H1 (cell line): ENCODE measurements at regions not wholly inside any gene's neighbourhood (a gene's known extent, or its start where the extent isn't known, plus 50 kb on each side); places are given as distances from the start of the nearest gene placed in this dataset.

ENCODE experiments used
- CTCF ChIA-PET: fragments of 300-600 bp; sonication (Branson Sonifier 250); formaldehyde crosslinking; loops from one replicate; lab custom pipeline; 2021; ENCODE audit not compliant: partially characterized antibody; lab: Charles Lee
- POLR2A ChIA-PET: fragments of 300-600 bp; sonication (Branson Sonifier 250); formaldehyde crosslinking; loops from one replicate; lab custom pipeline; 2021; ENCODE audit warnings: inconsistent platforms; ENCODE audit not compliant: partially characterized antibody; lab: Charles Lee
- DNase-seq, 2 experiments: peaks; one replicate each; pipeline versions ENCODE4 v3.0.0 to v3.0.0-alpha.2; 2010 to 2022; ENCODE audit warnings: low spot score in 2 of 2, low read depth in 1 of 2, mixed read lengths in 1 of 2
- FAIRE-seq: peaks from 2 replicates; lab custom pipeline; 2011; peaks lifted over from hg19 to GRCh38; lab: Jason Lieb, UNC
- H2AFZ ChIP-seq: 2 replicates; pipeline ENCODE4 v1.8.1; 2012; ENCODE audit warnings: low read length, inconsistent platforms
- H2AK5ac ChIP-seq: 2 replicates; pipeline ENCODE4 v1.6.1; 2013; ENCODE audit warnings: low read depth, low read length
- H2BK120ac ChIP-seq: replicated peaks from 2 replicates; pipeline ENCODE3; 2013; ENCODE audit warnings: low read depth, low read length, inconsistent platforms
- H2BK12ac ChIP-seq: 2 replicates; pipeline ENCODE4 v1.6.1; 2013; ENCODE audit warnings: low read depth, low read length
- H2BK15ac ChIP-seq: 2 replicates; pipeline ENCODE4 v1.6.1; 2013; ENCODE audit warnings: low read length
- H2BK20ac ChIP-seq: 2 replicates; pipeline ENCODE4 v1.6.1; 2013; ENCODE audit warnings: low read length
- H2BK5ac ChIP-seq: 2 replicates; pipeline ENCODE4 v1.6.1; 2013; ENCODE audit warnings: low read depth, low read length
- H3K14ac ChIP-seq: 2 replicates; pipeline ENCODE4 v1.6.1; 2013; ENCODE audit warnings: inconsistent platforms; ENCODE audit not compliant: insufficient read length
- H3K18ac ChIP-seq: 2 replicates; pipeline ENCODE4 v1.6.1; 2013; ENCODE audit warnings: low read length; ENCODE audit errors: extremely low read depth
- H3K23ac ChIP-seq: 2 replicates; pipeline ENCODE4 v1.6.1; 2013; ENCODE audit warnings: inconsistent platforms; ENCODE audit not compliant: insufficient read length
- H3K23me2 ChIP-seq: 2 replicates; pipeline ENCODE4 v1.6.1; 2013; ENCODE audit warnings: low read depth, low read length
- H3K27ac ChIP-seq: 2 replicates; pipeline ENCODE4 v1.6.1; 2011; ENCODE audit warnings: low read depth, low read length, inconsistent platforms
- H3K27me3 ChIP-seq, 4 experiments: replicated peaks in 1 of 4; 1 replicate in 1 of 4; 2 replicates in 3 of 4; pipeline versions ENCODE4 v1.6.1 to v1.8.1; 2011 to 2013; ENCODE audit warnings: low read length in 3 of 4, mild to moderate bottlenecking in 3 of 4, inconsistent platforms in 2 of 4, mixed read lengths in 2 of 4, moderate library complexity in 1 of 4; ENCODE audit not compliant: control insufficient read depth in 3 of 4, insufficient read depth in 3 of 4; ENCODE audit errors: extremely low read depth in 1 of 4
- H3K36me3 ChIP-seq, 4 experiments: 2 replicates each; pipeline versions ENCODE4 v1.6.1 to v1.8.1; 2011 to 2013; ENCODE audit warnings: mild to moderate bottlenecking in 4 of 4, low read length in 3 of 4, moderate library complexity in 2 of 4, control low read depth in 1 of 4, inconsistent platforms in 1 of 4; ENCODE audit not compliant: insufficient read depth in 4 of 4, control insufficient read depth in 2 of 4
- H3K4ac ChIP-seq: replicated peaks from 2 replicates; pipeline ENCODE3; 2013; ENCODE audit warnings: low read length, low read depth, mixed read lengths, inconsistent platforms; ENCODE audit not compliant: insufficient read length
- H3K4me1 ChIP-seq, 4 experiments: replicated peaks in 1 of 4; 1 replicate in 1 of 4; 2 replicates in 3 of 4; pipeline versions ENCODE4 v1.6.1 to v1.8.1; 2011 to 2013; ENCODE audit warnings: low read length in 3 of 4, inconsistent platforms in 2 of 4, mixed read lengths in 1 of 4; ENCODE audit not compliant: insufficient read depth in 4 of 4, control insufficient read depth in 3 of 4
- H3K4me2 ChIP-seq, 2 experiments: 2 replicates each; pipeline versions ENCODE4 v1.6.1 to v1.8.1; 2011 to 2013; ENCODE audit warnings: low read depth in 2 of 2, low read length in 2 of 2, control low read depth in 1 of 2, inconsistent platforms in 1 of 2, mild to moderate bottlenecking in 1 of 2; ENCODE audit not compliant: insufficient read depth in 1 of 2
- H3K4me3 ChIP-seq, 4 experiments: fragments of 200-600, 300-600 bp in 1 of 4; sonication (generic), shearing (Covaris generic), sonication (Bioruptor Twin) in 1 of 4; 2 replicates each; pipeline versions ENCODE4 v1.5.1 to v1.8.1; 2011 to 2016; ENCODE audit warnings: low read length in 4 of 4, low read depth in 3 of 4, control low read depth in 2 of 4, inconsistent platforms in 2 of 4, mild to moderate bottlenecking in 2 of 4, mixed read lengths in 1 of 4, moderate library complexity in 1 of 4; ENCODE audit not compliant: insufficient read depth in 2 of 4; ENCODE audit errors: extremely low read depth in 1 of 4
- H3K56ac ChIP-seq: replicated peaks from 2 replicates; pipeline ENCODE3; 2013; ENCODE audit warnings: low read depth, mild to moderate bottlenecking, mixed read lengths, low read length, inconsistent platforms; ENCODE audit not compliant: insufficient read length
- H3K79me1 ChIP-seq: 2 replicates; pipeline ENCODE4 v1.6.1; 2013; ENCODE audit warnings: low read depth, low read length, control low read depth
- H3K79me2 ChIP-seq, 2 experiments: 2 replicates each; pipeline versions ENCODE4 v1.6.1 to v1.8.1; 2012 to 2013; ENCODE audit warnings: low read length in 2 of 2, mild to moderate bottlenecking in 2 of 2, inconsistent platforms in 1 of 2; ENCODE audit not compliant: insufficient read depth in 2 of 2, control insufficient read depth in 1 of 2
- H3K9ac ChIP-seq, 4 experiments: replicated peaks in 1 of 4; 1 replicate in 1 of 4; 2 replicates in 3 of 4; pipeline versions ENCODE4 v1.6.1 to v1.8.1; 2011 to 2013; ENCODE audit warnings: low read depth in 3 of 4, low read length in 3 of 4, control low read depth in 2 of 4, mild to moderate bottlenecking in 2 of 4, moderate library complexity in 2 of 4, inconsistent platforms in 1 of 4; ENCODE audit errors: extremely low read depth in 1 of 4
- H3K9me3 ChIP-seq, 2 experiments: 2 replicates each; pipeline versions ENCODE4 v1.6.1 to v1.8.1; 2012 to 2013; ENCODE audit warnings: mild to moderate bottlenecking in 2 of 2, moderate library complexity in 2 of 2, control low read depth in 1 of 2, inconsistent platforms in 1 of 2, low read depth in 1 of 2, low read length in 1 of 2, mixed read lengths in 1 of 2; ENCODE audit not compliant: insufficient read depth in 2 of 2
- H4K20me1 ChIP-seq, 2 experiments: replicated peaks in 1 of 2; 2 replicates each; pipeline versions ENCODE3 to v1.8.1; 2011 to 2013; ENCODE audit warnings: inconsistent platforms in 2 of 2, low read length in 2 of 2, mild to moderate bottlenecking in 1 of 2; ENCODE audit not compliant: insufficient read depth in 2 of 2, control insufficient read depth in 1 of 2
- H4K5ac ChIP-seq: 2 replicates; pipeline ENCODE4 v1.6.1; 2013; ENCODE audit warnings: low read length, low read depth, mixed read lengths, inconsistent platforms; ENCODE audit not compliant: insufficient read length
- H4K8ac ChIP-seq: 2 replicates; pipeline ENCODE4 v1.8.0; 2013; ENCODE audit warnings: mild to moderate bottlenecking, moderate library complexity, low read length, inconsistent platforms; ENCODE audit not compliant: insufficient read depth; ENCODE audit errors: extremely low read depth
- H4K91ac ChIP-seq: replicated peaks from 2 replicates; pipeline ENCODE3; 2013; ENCODE audit warnings: low read length, mixed read lengths, inconsistent platforms; ENCODE audit not compliant: insufficient read length
- EGR1 ChIP-seq: IDR thresholded peaks from 2 replicates; pipeline ENCODE4 v1.6.1; 2011; ENCODE audit warnings: low read depth, low read length, borderline replicate concordance
- HDAC2 ChIP-seq, 2 experiments: fragments of 300-600 bp in 1 of 2; sonication (generic) in 1 of 2; IDR thresholded peaks; 2 replicates each; pipeline ENCODE4 v1.6.1; 2011 to 2012; ENCODE audit warnings: low read depth in 2 of 2, low read length in 2 of 2, mild to moderate bottlenecking in 2 of 2, moderate library complexity in 2 of 2, borderline replicate concordance in 1 of 2, inconsistent platforms in 1 of 2
- HDAC6 ChIP-seq: IDR thresholded peaks from one replicate; pipeline ENCODE4 v1.7.1; 2012; ENCODE audit warnings: low read depth, mild to moderate bottlenecking, inconsistent platforms, low read length, moderate library complexity
- NRF1 ChIP-seq: IDR thresholded peaks from 2 replicates; pipeline ENCODE4 v1.6.1; 2011; ENCODE audit warnings: mild to moderate bottlenecking, low read depth, low read length, improper control_type of control experiment
- POLR2AphosphoS5 ChIP-seq: IDR thresholded peaks from 2 replicates; pipeline ENCODE4 v1.6.1; 2011; ENCODE audit warnings: low read depth, low read length
- SIRT6 ChIP-seq: IDR thresholded peaks from one replicate; pipeline ENCODE4 v1.7.1; 2012; ENCODE audit warnings: low read length, inconsistent platforms
- WGBS, 2 experiments: shearing (Covaris generic) in 1 of 2; methylation state at CpG; one replicate each; pipeline versions ENCODE4 v1.1.6 to v1.1.7; 2013 to 2015; ENCODE audit warnings: low lambda C conversion rate in 2 of 2, mixed read lengths in 2 of 2, inconsistent platforms in 1 of 2, low coverage in 1 of 2, missing lambda C conversion rate in 1 of 2; ENCODE audit not compliant: insufficient replicate concordance in 2 of 2, insufficient coverage in 1 of 2, insufficient read length in 1 of 2; ENCODE audit errors: extremely low coverage in 1 of 2, missing lambda C conversion rate in 1 of 2; 5-methylcytosine and 5-hydroxymethylcytosine counted together

DNA sequence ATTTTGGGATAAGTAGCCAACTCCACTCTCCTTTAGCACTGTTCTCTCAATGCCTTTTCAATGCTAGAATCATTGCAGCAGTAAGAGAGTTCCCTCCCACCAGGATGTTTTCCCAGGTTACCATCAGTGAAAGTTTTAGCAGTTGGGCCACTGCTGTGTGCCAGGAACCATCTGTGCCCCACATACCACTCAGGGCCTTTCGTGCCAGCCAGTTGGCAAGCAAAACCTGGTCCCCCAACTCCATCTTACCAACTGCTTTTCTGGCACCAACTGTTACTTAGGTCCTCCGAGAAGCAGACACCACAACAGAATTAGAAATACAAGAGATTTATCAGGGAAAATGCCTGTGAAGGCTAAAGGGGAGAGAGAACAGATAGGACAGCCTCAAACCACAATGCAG lies 533.4 kb upstream of the NBEA start:
- H3K14ac ChIP-seq, result no peak overlapping the region
- POLR2A ChIA-PET, result no interaction called here
- 81% methylated on average over 2 of the region's 2 CpGs; no CpG with 5 or more reads in 1 of the 2 experiments for WGBS, 2 experiments
- no peaks in the 10 kb centered on the region for H3K23me2 ChIP-seq
- no peaks in the 10 kb centered on the region for H3K79me1 ChIP-seq
- no peaks in the 10 kb centered on the region for H3K36me3 ChIP-seq
- no peaks in the 10 kb centered on the region for H3K79me2 ChIP-seq
- no peak overlapping the region for H2BK12ac ChIP-seq
- no peak overlapping the region for H2BK20ac ChIP-seq
- no peaks in the 10 kb centered on the region for H3K4me1 ChIP-seq
- no peak overlapping the region for H3K4me2 ChIP-seq
- H3K4ac ChIP-seq, result no peak overlapping the region
- no peaks in the 10 kb centered on the region for H3K9me3 ChIP-seq
- H3K56ac ChIP-seq, result no peak overlapping the region
- no peak overlapping the region for H4K91ac ChIP-seq
- DNase-seq (no peak), FAIRE-seq (no peak)
- H3K23ac ChIP-seq, result no peak overlapping the region
- H2BK5ac ChIP-seq, result no peak overlapping the region
- CTCF ChIA-PET, result no interaction called here
- H2BK120ac ChIP-seq, result no peak overlapping the region
- no peak overlapping the region for H4K5ac ChIP-seq
- H2BK15ac ChIP-seq, result no peak overlapping the region
- no peak overlapping the region for H3K27ac ChIP-seq
- no peak overlapping the region for H3K4me3 ChIP-seq
- H3K27me3 ChIP-seq, result no peaks in the 10 kb centered on the region
- no peak overlapping the region for H2AK5ac ChIP-seq
- H4K20me1 ChIP-seq, result no peaks in the 10 kb centered on the region
- no peak overlapping the region for H3K9ac ChIP-seq
- no peak overlapping the region for H4K8ac ChIP-seq
- H3K18ac ChIP-seq, result no peak overlapping the region
- H2AFZ ChIP-seq, result no peak overlapping the region
- no peak for TF ChIP-seq POLR2AphosphoS5
- TF ChIP-seq SIRT6, result no peak
- TF ChIP-seq HDAC2 (IDR thresholded peaks at IDR 0.05; ENCODE audit: borderline replicate concordance in 1 of 2, low read depth in 2 of 2, low read length in 2 of 2), result no peak
- TF ChIP-seq EGR1, result no peak
- TF ChIP-seq NRF1, result no peak
- no peak for TF ChIP-seq HDAC6
